Heart left ventricle (tissue), 16 donors: ENCODE measurements at regions not wholly inside any gene's neighbourhood (a gene's known extent, or its start where the extent isn't known, plus 50 kb on each side); places are given as distances from the start of the nearest gene placed in this dataset.

Experiments
- ATAC-seq, 4 donors: fragments of 200-7000 bp; cut with Tn5 transposase; one replicate each; pipeline ENCODE4 v1.9.1; 2020 to 2022; ENCODE audit warnings: moderate library complexity in 4 of 4, mild to moderate bottlenecking in 3 of 4, moderate number of reproducible peaks in 1 of 4
- DNase-seq, 5 donors: peaks; one replicate each; pipeline ENCODE4 v3.0.0-alpha.2; 2020
- H3K27ac ChIP-seq, 12 donors: fragments of 200-600 bp; sonication (generic) in 4 of 12; one replicate each; pipeline versions ENCODE4 v1.5.0 to v1.8.0; 2016 to 2022; ENCODE audit warnings: mild to moderate bottlenecking in 2 of 12
- H3K27me3 ChIP-seq, 9 donors: fragments of 200-600 bp; sonication (generic) in 2 of 9; one replicate each; pipeline versions ENCODE4 v1.5.1 to v1.8.0; 2016 to 2022; ENCODE audit warnings: mild to moderate bottlenecking in 3 of 9
- H3K36me3 ChIP-seq, 9 donors: fragments of 200-600 bp; sonication (generic) in 2 of 9; one replicate each; pipeline versions ENCODE4 v1.5.0 to v1.8.0; 2018 to 2022; ENCODE audit warnings: mild to moderate bottlenecking in 2 of 9
- H3K4me1 ChIP-seq, 12 donors: fragments of 200-600 bp; sonication (generic) in 4 of 12; one replicate each; pipeline versions ENCODE4 v1.5.0 to v1.8.0; 2016 to 2022; ENCODE audit warnings: mild to moderate bottlenecking in 3 of 12
- H3K4me3 ChIP-seq, 12 donors: fragments of 200-600 bp; sonication (generic) in 4 of 12; one replicate each; pipeline versions ENCODE4 v1.5.0 to v1.8.0; 2017 to 2022; ENCODE audit warnings: mild to moderate bottlenecking in 9 of 12, moderate library complexity in 4 of 12
- H3K9me3 ChIP-seq, 12 donors: fragments of 200-600 bp; sonication (generic) in 4 of 12; one replicate each; pipeline versions ENCODE4 v1.5.0 to v1.8.0; 2016 to 2022; ENCODE audit warnings: mild to moderate bottlenecking in 1 of 12
- POLR2A ChIP-seq, 2 donors: fragments of 450-650 bp; IDR thresholded peaks; one replicate each; pipeline ENCODE4 v1.6.1; 2017; ENCODE audit warnings: antibody characterized with exemption in 2 of 2, mild to moderate bottlenecking in 2 of 2, moderate library complexity in 2 of 2
- WGBS, 4 donors: extraction: QIAGEN DNeasy Blood & Tissue Kit in 2 of 4; methylation state at CpG; one replicate each; pipeline versions ENCODE4 v1.1.5 to v1.1.7; 2013 to 2018; 5-methylcytosine and 5-hydroxymethylcytosine counted together
- intact Hi-C, 10 donors: fragments of 100-400 bp; cut with DNase I; formaldehyde crosslinking; loops; one replicate each; pipeline versions ENCODE4 v1.11.1 to v1.14.2; 2022
- TF ChIP-seq, protein P1 (sequence below), 12 donors: fragments of 200-600 bp; sonication (generic) in 4 of 12; IDR thresholded peaks; one replicate each; pipeline versions ENCODE4 v1.5.0 to v1.8.0; 2018 to 2022; ENCODE audit warnings: antibody characterized with exemption in 12 of 12, mild to moderate bottlenecking in 5 of 12
- donor health status: ischemic (EF 13 %, LVEDD 7.1; RV severe dilation, severe dysfunction).
- donor health status: healthy with polysubstance abuse.
- donor health status: DM: no; HTN: yes; CAD: no.
- donor health status: DM: no; HTN: no; CAD: no.
- donor health status: ischemic (EF 25% LVEDD 6.9; RV normal size, moderate dysfunction).
- donor health status: ischemic (EF 25% LVEDD 5.7; RV mildly dilated, moderate dysfunction).
- donor health status: healthy.
- donor health status: DM: yes; HTN: yes; CAD: no.
- donor health status: ischemic (EF 35%, LVEDD 5.7; RV mildly dilated, moderate dysfunction).
- donor health status: nonischemic (EF 11% LVEDD 7.7; RV severe dilation, severe dysfunction).
- donor health status: DM: yes; HTN: yes; CAD: no.
- donor health status: PGD.
- donor health status: ischemic (EF 29% LVEDD 5.4; RV normal size, mild dysfunction).
- donor health status: nonischemic (EF 23%, LVEDD 6.1; RV moderate dilation, normal function).

DNA sequence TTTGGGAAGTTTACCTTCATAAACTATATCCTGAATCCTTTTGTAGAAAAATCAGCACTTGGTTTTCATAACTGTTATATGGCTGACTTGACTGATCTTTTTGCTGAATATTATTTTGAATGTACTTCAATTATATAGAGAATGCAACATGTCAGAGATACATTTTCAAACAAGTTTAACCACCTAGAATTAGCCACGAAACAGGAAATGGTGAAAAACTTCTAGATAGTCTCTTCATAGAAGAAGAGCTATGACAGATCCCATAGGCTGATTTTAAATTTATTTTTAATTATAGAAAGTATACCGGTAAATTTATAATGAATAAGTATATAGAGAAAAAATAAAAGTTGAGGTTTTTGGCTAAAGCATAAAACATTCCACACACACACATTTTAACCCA, 436.8 kb upstream of the DPPA4 start:
- no peaks in the 10 kb centered on the region for H3K4me1 ChIP-seq
- no peaks in the 10 kb centered on the region for H3K27me3 ChIP-seq
- 66 to 81% (median 72%) methylated on average over 2 of the region's 2 CpGs for WGBS, 4 donors
- TF ChIP-seq POLR2A (IDR thresholded peaks at IDR 0.05): no peak
- TF ChIP-seq, protein P1, sequence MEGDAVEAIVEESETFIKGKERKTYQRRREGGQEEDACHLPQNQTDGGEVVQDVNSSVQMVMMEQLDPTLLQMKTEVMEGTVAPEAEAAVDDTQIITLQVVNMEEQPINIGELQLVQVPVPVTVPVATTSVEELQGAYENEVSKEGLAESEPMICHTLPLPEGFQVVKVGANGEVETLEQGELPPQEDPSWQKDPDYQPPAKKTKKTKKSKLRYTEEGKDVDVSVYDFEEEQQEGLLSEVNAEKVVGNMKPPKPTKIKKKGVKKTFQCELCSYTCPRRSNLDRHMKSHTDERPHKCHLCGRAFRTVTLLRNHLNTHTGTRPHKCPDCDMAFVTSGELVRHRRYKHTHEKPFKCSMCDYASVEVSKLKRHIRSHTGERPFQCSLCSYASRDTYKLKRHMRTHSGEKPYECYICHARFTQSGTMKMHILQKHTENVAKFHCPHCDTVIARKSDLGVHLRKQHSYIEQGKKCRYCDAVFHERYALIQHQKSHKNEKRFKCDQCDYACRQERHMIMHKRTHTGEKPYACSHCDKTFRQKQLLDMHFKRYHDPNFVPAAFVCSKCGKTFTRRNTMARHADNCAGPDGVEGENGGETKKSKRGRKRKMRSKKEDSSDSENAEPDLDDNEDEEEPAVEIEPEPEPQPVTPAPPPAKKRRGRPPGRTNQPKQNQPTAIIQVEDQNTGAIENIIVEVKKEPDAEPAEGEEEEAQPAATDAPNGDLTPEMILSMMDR (IDR thresholded peaks at IDR 0.05): no peak
- DNase-seq: no peak
- H3K9me3 ChIP-seq: peaks cover 0 to 12% (median 4%) of the 10 kb centered on the region in 12 donors
- intact Hi-C loops: no loop called here
- no peak overlapping the region for H3K27ac ChIP-seq
- ATAC-seq: no peak
- H3K36me3 ChIP-seq: no peaks in the 10 kb centered on the region
- H3K4me3 ChIP-seq: no peak overlapping the region

DNA sequence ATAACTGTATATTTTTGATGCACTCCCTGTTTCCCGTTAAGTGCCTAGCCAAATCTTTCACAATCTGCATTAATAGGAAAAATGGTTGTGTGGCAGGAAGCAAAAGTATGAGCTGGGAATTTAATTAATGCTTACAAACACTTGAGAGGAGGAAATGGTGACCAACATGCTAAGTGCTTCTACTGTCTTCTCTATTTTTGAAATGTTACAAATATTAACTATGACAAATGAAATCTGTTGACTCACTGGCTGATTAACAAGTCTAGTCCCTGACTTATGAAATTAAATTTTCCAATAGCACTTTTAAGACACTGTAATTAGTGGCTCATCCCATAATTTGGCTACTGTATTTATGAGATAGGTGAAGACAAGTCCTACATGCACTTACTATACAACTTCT, 446.9 kb upstream of the DPPA4 start:
- TF ChIP-seq, protein P1 (IDR thresholded peaks at IDR 0.05): no peak
- no peak for TF ChIP-seq POLR2A (IDR thresholded peaks at IDR 0.05)
- H3K27ac ChIP-seq: no peak overlapping the region
- H3K27me3 ChIP-seq: no peaks in the 10 kb centered on the region
- H3K9me3 ChIP-seq: peaks cover 0 to 10% (median 2%) of the 10 kb centered on the region in 12 donors
- ATAC-seq (no peak), DNase-seq (no peak)
- no peaks in the 10 kb centered on the region for H3K36me3 ChIP-seq
- H3K4me1 ChIP-seq: no peaks in the 10 kb centered on the region
- WGBS, 4 donors: 52 to 82% (median 68%) methylated on average over 1 of the region's 1 CpG
- H3K4me3 ChIP-seq: no peak overlapping the region
- intact Hi-C loops: no loop called here

DNA sequence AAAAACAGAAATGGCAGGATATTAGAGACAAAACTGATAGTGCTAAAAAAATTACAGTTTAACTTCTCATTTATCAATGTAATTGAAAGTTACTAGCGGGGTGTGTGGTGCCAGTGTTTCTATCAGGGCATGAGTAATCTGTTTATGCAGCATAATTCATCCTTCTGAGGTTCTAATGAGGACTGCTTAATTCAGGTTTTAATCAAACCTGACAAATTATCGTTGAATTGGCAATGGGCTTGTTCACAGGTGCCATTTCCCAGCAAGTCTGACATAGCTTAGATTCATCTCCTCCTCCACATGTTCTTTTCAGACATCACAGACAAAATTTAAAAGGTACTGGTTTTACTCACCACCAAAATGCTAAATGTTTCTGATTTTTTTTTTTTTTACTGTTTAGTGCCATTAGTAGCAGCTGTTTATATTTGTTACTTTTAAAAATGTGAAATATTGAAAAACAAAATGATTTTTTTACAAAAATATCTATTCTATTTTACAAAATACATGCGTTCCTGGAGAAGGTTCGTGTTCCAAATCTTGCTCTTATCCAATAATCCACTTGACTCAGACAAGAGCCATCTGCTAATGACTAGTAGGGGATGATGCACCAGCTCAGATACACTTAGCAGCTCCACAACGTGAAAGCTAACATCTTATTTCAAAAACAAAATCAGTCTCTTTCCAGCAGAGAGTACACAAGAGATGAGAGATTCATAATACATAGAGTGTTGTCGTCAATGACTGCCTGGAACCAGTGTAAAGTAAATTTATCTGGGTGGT, 447.7 kb upstream of the DPPA4 start:
- intact Hi-C loops: no loop called here
- Histone ChIP-seq H3K4me1 (no peaks in the 10 kb centered on the region), H3K27ac (no peak overlapping the region), H3K36me3 (no peaks in the 10 kb centered on the region), H3K27me3 (no peaks in the 10 kb centered on the region), H3K9me3 (peaks cover 0 to 5% (median 0%) of the 10 kb centered on the region in 12 donors), H3K4me3 (no peak overlapping the region)
- ATAC-seq (no peak), DNase-seq (no peak)
- no peak for TF ChIP-seq POLR2A (IDR thresholded peaks at IDR 0.05)
- TF ChIP-seq, protein P1 (IDR thresholded peaks at IDR 0.05): no peak
- WGBS, 4 donors: 64 to 77% (median 70%) methylated on average over 6 of the region's 6 CpGs

DNA sequence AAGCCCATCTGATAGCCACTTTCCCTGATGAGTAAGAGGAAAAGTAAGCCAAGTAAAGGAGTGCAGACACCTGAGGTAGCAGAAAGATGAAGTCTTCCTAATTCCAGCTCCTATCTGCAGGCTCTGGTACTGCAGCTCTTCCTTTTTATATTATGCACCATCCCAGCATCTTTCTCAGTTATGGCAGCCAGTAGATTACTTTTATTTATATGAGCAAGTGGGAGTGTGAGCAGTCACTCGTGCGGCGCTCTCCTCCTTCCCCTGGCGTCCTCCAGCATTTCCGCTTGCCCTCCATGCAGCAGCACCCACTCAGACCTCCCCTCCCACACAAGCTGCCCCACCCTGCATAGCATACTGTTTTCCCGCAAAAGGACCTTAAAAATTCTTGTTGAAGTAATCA, 465.9 kb upstream of the DPPA4 start:
- H3K9me3 ChIP-seq: peaks cover 0 to 13% (median 0%) of the 10 kb centered on the region in 12 donors
- WGBS, 4 donors: 82 to 86% (median 84%) methylated on average over 6 of the region's 6 CpGs
- no peak overlapping the region for H3K4me3 ChIP-seq
- intact Hi-C loops: no loop called here
- no peak for ATAC-seq
- no peak for DNase-seq
- no peak overlapping the region for H3K27ac ChIP-seq
- H3K27me3 ChIP-seq: no peaks in the 10 kb centered on the region
- no peaks in the 10 kb centered on the region for H3K36me3 ChIP-seq
- no peak for TF ChIP-seq POLR2A (IDR thresholded peaks at IDR 0.05)
- TF ChIP-seq, protein P1 (IDR thresholded peaks at IDR 0.05): peak in 4 of 12 donors; percentile 6 to 33 (median 20)
- peaks cover 0 to 33% (median 0%) of the 10 kb centered on the region in 12 donors for H3K4me1 ChIP-seq
